Upper lobe of left lung (tissue), 4 donors: ENCODE measurements at regions not wholly inside any gene's neighbourhood (a gene's known extent, or its start where the extent isn't known, plus 50 kb on each side); places are given as distances from the start of the nearest gene placed in this dataset.

Experiments
- CTCF ChIP-seq, 6 experiments: fragments of 450-650 bp in 4 of 6; fragments of 200-600 bp in 2 of 6; sonication (generic) in 2 of 6; IDR thresholded peaks; one replicate each; pipeline ENCODE4 v1.5.1; 2016 to 2019; ENCODE audit warnings: antibody characterized with exemption in 6 of 6
- POLR2A ChIP-seq, 4 donors: fragments of 450-650 bp; IDR thresholded peaks; one replicate each; pipeline ENCODE4 v1.5.1; 2016 to 2017; ENCODE audit warnings: antibody characterized with exemption in 4 of 4, mild to moderate bottlenecking in 2 of 4
- POLR2AphosphoS5 ChIP-seq, 2 donors: sonication (generic); formaldehyde crosslinking; IDR thresholded peaks; one replicate each; pipeline ENCODE4 v1.5.1; 2017; ENCODE audit warnings: antibody characterized with exemption in 2 of 2

DNA sequence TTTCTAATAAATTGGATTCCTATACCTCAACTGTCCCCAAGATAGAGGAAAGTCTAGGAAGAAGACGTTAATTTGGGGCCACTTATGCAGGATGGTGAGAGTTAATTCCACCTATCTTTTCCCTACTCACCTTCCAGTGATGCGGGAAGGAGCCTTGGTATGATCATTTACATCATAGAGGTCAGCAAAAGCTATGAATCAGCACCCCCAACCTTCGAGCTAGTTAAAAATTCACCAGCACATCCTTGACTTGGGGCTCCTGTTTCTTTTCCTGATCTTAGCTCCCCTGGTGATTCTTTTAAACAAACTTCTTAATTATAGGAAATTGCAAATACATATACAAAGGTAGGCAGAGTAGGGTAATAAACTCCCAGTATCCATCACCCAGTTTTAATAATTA, 366.6 kb downstream of the SOX2 start:
- TF ChIP-seq CTCF (IDR thresholded peaks at IDR 0.05) = no peak
- no peak for TF ChIP-seq POLR2AphosphoS5 (IDR thresholded peaks at IDR 0.05)
- TF ChIP-seq POLR2A (IDR thresholded peaks at IDR 0.05) = no peak
